GM12801 (cell line): ENCODE measurements at regions not wholly inside any gene's neighbourhood (a gene's known extent, or its start where the extent isn't known, plus 50 kb on each side); places are given as distances from the start of the nearest gene placed in this dataset.

Source experiments
- TF ChIP-seq, protein P1 (sequence below): IDR thresholded peaks from one replicate; pipeline ENCODE4 v1.5.1; 2011; ENCODE audit warnings: control low read depth; ENCODE audit not compliant: insufficient read length; ENCODE audit errors: extremely low read depth

- TF ChIP-seq, protein P1, sequence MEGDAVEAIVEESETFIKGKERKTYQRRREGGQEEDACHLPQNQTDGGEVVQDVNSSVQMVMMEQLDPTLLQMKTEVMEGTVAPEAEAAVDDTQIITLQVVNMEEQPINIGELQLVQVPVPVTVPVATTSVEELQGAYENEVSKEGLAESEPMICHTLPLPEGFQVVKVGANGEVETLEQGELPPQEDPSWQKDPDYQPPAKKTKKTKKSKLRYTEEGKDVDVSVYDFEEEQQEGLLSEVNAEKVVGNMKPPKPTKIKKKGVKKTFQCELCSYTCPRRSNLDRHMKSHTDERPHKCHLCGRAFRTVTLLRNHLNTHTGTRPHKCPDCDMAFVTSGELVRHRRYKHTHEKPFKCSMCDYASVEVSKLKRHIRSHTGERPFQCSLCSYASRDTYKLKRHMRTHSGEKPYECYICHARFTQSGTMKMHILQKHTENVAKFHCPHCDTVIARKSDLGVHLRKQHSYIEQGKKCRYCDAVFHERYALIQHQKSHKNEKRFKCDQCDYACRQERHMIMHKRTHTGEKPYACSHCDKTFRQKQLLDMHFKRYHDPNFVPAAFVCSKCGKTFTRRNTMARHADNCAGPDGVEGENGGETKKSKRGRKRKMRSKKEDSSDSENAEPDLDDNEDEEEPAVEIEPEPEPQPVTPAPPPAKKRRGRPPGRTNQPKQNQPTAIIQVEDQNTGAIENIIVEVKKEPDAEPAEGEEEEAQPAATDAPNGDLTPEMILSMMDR, result no peak
Measured at GRCh38 chr4:179328627-179329026, 1886.4 kb upstream of the AGA start.

DNA sequence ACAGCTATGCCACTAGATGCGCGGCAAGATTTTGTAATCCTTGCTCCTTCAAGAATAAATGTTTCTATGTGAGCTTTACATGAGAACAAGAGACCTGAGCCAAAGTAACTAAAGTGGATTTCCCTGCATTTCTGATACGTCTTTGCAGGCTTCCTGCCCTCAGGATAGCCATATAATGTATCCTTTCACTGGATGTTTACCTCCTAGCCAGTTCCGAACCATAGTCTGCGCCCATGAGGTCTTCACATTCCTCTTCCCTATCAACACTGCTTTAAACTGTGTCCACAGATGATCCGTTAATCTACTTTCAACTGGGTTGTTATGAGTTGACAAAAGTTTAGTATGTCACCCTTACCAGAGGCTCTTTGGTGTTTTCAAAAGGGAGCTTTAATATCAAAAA, 1889.1 kb upstream of the AGA start:
- TF ChIP-seq, protein P1, result no peak

GRCh38 chr4:179344861-179345260, 1902.6 kb upstream of the AGA start:
- TF ChIP-seq, protein P1, result no peak

- TF ChIP-seq, protein P1, result no peak
Measured at GRCh38 chr4:179352221-179352620, 1910.0 kb upstream of the AGA start.

DNA sequence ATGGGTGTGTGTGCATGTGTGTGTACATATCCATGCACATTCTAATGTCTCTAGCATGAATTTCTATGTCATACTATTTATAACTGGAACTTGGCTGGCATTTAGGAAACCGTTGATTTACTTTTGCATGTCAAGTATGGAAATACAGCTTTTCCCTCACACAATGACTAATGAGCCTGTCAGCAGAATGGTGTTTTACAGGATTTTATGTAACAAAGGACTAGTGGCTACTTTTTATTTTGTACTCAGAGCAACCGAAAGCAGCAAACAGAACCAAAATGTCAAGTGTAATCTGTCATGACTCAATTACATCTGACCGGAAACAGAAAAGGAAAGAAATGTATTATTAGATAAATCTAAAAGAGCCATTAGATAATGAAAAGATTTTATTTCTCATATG, 1911.5 kb upstream of the AGA start:
- TF ChIP-seq, protein P1, result no peak

- TF ChIP-seq, protein P1, result no peak
Measured at GRCh38 chr4:179361978-179362486, 1919.8 kb upstream of the AGA start.

DNA sequence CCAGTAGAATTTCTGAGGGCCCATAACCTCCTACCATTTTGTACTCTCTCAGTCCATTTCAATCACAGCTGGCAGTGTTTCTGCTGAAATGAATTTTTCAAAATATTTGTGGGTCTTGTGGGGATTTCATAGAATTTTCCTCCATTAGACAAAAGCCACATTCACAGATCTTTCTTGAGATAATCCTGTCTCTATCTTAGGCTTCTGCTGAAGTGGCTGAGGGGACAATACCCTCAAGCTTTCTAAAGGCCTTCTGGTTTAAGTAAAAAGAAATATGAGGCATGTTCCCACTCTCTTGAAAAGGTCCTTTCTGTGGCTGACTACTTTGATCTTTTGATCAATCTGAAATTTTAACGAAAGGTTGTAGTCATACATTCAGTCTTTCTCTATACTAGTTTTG, 1930.0 kb upstream of the AGA start:
- TF ChIP-seq, protein P1, result no peak

GRCh38 chr4:179372746-179373145, 1930.5 kb upstream of the AGA start:
- TF ChIP-seq, protein P1, result no peak
